Occipital lobe (tissue), 1 donor: ENCODE measurements at regions not wholly inside any gene's neighbourhood (a gene's known extent, or its start where the extent isn't known, plus 50 kb on each side); places are given as distances from the start of the nearest gene placed in this dataset.
A peak's percentile ranks its signal among the peaks of the same experiment; 100 is the strongest.
"Not testable (repeated sequence)": the region's sequence is repeated elsewhere in the genome, so short reads cannot be mapped to it uniquely, and the experiment has no call there.

ENCODE experiments used
- DNase-seq: peaks from one replicate; lab custom pipeline; 2025; lab: John Stamatoyannopoulos, UW

- DNase-seq = no peak
These were observed 112.5 kb downstream of the ADRA2C start for GRCh38 chr4:3878678-3879077.

- no peak for DNase-seq
These were observed 113.8 kb downstream of the ADRA2C start for GRCh38 chr4:3879681-3880614.

- peak; percentile 66 for DNase-seq
These were observed 114.5 kb downstream of the ADRA2C start for GRCh38 chr4:3880615-3881120.

DNA sequence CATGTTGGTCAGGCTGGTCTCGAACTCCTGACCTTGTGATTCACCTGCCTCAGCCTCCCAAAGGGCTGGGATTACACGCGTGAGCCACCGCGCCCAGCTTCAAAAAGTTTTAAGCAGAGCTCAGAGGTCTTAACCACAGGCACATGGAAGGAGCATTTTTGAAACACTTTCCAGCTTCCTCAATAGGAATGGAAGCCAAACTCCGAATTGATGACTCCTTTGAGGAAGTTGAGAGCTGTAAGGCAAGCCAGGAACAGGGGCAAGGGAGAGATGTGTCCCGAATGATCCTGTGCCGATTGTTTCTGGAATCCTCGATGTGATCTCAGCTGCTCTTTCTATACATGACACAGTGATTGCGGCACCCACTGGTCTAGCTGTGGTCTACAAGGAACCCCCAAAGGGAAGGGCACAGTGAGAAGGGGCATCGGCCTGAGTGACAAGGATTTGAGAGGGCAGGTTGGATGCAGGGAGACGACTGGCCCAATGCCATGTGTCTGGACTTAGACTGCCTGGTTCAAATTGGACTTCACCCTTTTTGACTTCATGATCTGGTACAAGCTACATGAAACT lies 116.2 kb downstream of the ADRA2C start:
- not testable (repeated sequence) for DNase-seq

DNA sequence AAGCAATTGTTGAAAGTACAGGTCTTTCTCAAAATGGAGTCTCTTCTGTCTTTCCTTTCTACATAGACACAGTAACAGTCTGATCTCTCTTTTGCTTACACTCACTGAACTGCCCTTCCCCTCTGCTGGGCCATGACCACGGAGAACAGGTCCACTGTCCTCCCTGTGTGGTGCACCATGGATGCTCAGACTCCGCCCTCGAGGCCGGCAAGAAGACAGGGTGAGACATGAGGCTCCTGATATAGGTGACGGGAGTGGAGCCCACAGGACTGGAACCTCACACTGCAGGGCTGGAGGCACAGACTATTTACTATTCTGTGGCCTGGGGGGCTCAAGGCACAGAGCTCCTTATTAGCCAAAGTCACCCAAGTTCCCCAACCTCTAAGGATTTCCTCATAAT lies 118.1 kb downstream of the ADRA2C start:
- DNase-seq = not testable (repeated sequence)

- not testable (repeated sequence) for DNase-seq
These were observed 127.4 kb downstream of the ADRA2C start for GRCh38 chr4:3893590-3893989.

- not testable (repeated sequence) for DNase-seq
These were observed 128.1 kb downstream of the ADRA2C start for GRCh38 chr4:3894086-3894959.

DNA sequence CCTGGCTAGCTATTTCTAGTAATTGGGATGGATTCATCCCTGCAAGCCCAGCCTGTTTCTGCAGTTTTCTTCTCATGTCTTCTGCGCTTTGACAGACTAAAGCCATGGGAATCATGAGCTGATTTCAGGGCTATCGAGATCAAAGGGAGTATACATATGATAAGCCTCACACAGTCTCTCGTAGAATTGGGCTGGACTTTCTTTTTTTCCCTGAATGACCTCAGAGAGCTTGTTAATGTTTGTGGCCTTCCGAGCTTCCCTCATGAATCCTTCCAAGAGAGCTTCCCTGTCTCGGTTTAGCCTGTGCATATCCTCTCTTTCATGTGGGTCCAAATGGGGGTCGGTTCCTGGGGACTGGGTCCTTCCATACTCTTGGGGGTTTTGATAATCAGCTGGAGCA lies 130.3 kb downstream of the ADRA2C start:
- DNase-seq = no peak

DNA sequence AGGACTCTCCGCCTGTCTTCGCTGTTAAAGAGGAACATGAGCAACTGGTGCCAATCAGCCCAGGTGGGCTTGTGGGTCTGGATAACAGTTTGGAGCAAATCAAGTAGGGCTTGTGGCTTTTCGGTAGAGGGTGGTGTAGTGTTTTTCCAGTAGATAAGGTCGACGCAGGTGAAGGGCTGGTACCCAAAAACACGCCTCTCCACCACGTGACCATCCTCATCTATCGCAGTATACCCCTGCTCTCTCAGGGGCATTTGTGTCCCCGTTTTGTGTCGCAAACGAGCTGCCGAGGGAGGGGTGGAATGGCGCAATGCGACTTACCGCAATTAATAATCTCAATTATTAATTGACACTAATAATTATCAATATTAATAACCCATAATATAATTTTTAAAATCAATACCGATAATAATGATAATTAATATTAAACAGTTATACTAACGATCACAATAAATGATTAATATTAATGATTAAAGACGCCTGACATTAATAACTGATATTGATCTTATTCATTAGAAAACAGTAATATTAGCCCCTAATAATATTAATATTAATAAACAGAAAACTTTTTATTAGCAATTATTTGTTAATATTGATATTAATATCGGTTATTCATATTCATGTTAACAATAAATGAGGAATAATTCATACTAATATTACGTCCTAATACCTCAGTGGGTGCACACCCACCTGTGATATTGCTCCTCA lies 130.8 kb downstream of the ADRA2C start:
- not testable (repeated sequence) for DNase-seq

DNA sequence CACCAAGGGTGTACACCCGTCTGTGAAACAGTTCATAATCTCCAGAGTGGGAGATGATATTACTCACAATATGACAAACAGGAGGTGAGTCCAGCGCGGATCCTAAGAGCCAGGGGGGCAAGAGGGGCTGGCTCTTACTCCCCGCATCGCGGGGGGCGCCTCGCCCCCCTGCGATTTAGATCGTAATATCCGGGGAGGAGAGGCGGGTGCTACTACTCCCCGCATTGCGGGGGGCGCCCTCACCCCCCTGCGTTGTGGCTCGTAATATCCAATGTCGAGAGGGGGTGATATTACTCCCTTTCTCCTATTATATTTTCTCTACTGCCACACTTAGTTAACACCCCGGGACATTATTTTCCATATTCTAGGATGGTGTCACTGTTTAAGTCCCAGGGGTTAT lies 131.9 kb downstream of the ADRA2C start:
- DNase-seq = no peak

DNA sequence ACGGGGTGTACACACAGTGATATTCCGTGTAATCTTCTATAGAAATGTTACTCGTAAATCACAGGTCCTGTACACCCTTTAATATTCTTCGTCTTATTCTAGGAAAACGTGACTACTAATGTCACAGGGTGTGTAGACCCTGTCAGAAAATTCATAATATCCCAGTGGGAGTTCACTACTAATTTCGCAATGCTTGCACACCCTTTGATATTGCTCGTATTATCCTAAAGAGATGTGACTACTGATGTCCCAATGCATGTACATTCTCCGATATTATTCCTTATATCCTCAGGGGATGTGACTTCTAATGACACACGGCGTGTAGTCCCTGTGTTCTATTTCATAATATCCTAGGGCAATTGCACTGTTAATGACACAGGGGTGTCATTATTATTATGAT lies 132.7 kb downstream of the ADRA2C start:
- not testable (repeated sequence) for DNase-seq

DNA sequence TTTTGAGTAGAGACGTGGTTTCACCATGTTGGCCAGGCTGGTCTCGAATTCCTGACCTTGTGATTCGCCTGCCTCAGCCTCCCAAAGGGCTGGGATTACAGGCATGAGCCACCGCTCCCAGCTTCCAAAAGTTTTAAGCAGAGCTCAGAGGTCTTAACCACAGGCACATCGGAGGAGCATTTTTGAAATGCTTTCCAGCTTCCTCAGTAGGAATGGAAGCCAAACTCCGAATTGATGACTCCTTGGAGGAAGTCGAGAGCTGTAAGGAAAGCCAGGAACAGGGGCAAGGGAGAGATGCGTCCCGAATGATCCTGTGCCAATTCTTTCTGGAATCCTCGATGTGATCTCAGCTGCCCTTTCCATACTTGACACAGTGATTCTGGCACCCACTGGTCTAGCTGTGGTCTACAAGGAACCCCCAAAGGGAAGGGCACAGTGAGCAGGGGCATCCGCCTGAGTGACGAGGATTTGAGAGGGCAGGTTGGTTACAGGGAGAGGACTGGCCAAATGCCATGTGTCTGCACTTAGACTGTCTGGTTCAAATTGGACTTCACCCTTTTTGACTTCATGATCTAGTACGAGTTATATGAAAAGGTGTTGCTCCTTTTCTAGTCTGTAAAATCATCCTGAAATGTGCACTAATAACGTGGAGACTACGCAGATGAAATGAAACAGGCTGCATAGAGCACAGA lies 138.2 kb downstream of the ADRA2C start:
- not testable (repeated sequence) for DNase-seq

- not testable (repeated sequence) for DNase-seq
These were observed 143.4 kb downstream of the ADRA2C start for GRCh38 chr4:3909616-3910015.

DNA sequence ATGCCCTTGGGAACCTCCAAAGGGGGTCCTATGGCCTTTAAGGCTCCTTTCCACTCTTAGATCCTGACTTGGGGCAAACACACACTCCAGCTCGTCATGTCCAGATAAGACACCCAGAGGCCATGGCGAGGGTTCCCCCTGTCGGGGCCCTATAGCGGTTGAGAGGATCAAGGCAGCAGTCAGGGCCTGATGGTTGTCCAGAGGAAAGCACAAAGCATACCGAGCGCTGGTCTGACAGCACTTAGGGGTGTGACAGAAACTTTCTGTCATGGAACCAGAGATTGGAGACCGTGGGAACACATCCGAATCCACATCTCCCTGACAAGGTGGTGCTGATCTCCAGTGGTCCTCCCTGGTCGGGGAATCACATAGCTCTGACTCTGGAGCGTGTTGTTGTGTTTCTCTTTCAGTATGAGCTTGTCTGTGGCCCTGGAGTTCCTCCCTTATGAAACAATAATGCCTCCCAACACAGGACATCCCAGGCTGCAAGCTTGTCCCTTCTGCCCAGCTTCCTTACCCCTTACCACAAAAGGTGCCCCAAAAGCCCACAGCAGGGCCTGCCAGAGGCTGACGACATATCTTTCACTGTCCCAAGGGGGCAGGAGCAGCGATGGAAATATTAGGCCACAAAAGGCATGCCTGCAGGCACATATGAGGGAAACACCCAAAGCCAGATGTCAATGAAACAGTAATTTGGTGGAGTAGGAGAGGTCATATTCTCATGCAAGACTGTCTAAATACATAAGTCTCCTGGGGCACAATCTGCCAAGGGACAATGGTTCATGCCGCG lies 144.2 kb downstream of the ADRA2C start:
- not testable (repeated sequence) for DNase-seq

DNA sequence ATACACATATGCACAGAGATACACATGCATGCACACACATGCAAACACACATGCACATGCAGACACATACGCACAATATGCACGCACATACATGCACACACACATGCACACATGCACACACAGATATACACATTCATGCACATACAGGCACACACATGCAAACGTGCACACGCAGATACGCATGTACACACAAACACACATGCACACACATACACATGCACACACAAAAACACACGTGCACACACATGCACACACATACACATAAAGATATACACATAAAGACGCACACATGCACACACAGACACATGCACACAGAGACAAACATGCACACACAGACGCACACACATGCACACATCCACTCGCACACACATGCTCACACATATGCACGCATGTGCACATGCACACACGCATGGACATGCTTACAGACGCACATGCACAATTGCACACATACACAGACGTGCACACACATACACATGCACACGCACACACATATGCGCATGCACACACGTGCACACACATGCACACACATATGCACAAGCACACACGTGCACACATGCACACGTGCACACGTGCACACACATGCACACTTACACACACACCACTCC lies 145.2 kb downstream of the ADRA2C start:
- DNase-seq = no peak

GRCh38 chr4:3914511-3914910 lies 148.3 kb downstream of the ADRA2C start:
- DNase-seq = not testable (repeated sequence)

DNA sequence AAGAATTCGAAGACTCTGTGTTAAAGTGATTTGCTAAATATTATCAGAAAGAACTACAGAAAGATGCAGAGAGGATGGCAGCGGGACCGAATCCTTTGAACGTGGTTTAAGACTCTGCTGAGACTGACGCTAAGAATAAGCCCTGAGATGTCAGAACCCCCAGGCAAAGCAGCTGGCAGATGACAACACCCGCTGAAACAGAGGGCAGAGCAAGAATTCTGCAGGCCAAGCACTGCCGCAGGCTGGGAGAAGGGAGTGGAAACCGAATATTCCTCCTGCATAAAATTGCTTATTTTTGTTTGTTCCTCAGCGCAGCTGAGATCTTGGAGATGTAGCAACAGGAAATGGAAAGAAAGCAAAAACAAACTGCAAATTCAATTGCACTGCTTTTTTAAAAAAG lies 153.3 kb downstream of the ADRA2C start:
- not testable (repeated sequence) for DNase-seq

- not testable (repeated sequence) for DNase-seq
These were observed 155.7 kb downstream of the ADRA2C start for GRCh38 chr4:3921902-3922301.

- not testable (repeated sequence) for DNase-seq
These were observed 159.7 kb downstream of the ADRA2C start for GRCh38 chr4:3925841-3926240.
